ENCODE measurements at regions not wholly inside any gene's neighbourhood (a gene's known extent, or its start where the extent isn't known, plus 50 kb on each side); places are given as distances from the start of the nearest gene placed in this dataset.

GRCh38 chr4:116736756-116737155 is 348.6 kb downstream of the TRAM1L1 start:
- no peaks in the 10 kb centered on the region for H3F3A ChIP-seq (ENCODE audit: low read depth)
- no peak overlapping the region for H3K4me2 ChIP-seq (ENCODE audit: low read depth, low read length, poor library complexity, severe bottlenecking)
- H3K9me3 ChIP-seq (ENCODE audit: insufficient read depth, low read depth, low read length), result no peaks in the 10 kb centered on the region
- H4K20me1 ChIP-seq (ENCODE audit: insufficient read depth, low read length, poor library complexity, severe bottlenecking), result no peaks in the 10 kb centered on the region
- no peaks in the 10 kb centered on the region for H3K27me3 ChIP-seq (ENCODE audit: insufficient read depth, low read length, poor library complexity, severe bottlenecking)
- H3K36me3 ChIP-seq (ENCODE audit: insufficient read depth, low read length), result no peaks in the 10 kb centered on the region
- no peak overlapping the region for H3K9ac ChIP-seq (ENCODE audit: low read depth, low read length, poor library complexity, severe bottlenecking)
- no peak for TF ChIP-seq EZH2phosphoT487 (IDR thresholded peaks at IDR 0.05; ENCODE audit: borderline replicate concordance)
- TF ChIP-seq CTCF (conservative IDR thresholded peaks at IDR 0.05; ENCODE audit: low read length), result no peak
- no peaks in the 10 kb centered on the region for H3K79me2 ChIP-seq (ENCODE audit: insufficient read depth, low read length)
- no peak overlapping the region for H3K4me3 ChIP-seq (ENCODE audit: low read length, poor library complexity, severe bottlenecking)
- H2AFZ ChIP-seq (ENCODE audit: low read length), result no peak overlapping the region
- no peaks in the 10 kb centered on the region for H3K9me2 ChIP-seq (replicated peaks; ENCODE audit: low read depth, low read length)
- H3K4me1 ChIP-seq (ENCODE audit: insufficient read depth, low read length, poor library complexity, severe bottlenecking), result no peaks in the 10 kb centered on the region

- no peaks in the 10 kb centered on the region for H3K27me3 ChIP-seq (ENCODE audit: insufficient read depth, low read length, poor library complexity, severe bottlenecking)
Measured at GRCh38 chr4:116734178-116734577, 351.2 kb downstream of the TRAM1L1 start.

GRCh38 chr4:116733370-116733769 is 352.0 kb downstream of the TRAM1L1 start:
- Histone ChIP-seq H3K4me3 (ENCODE audit: low read length, poor library complexity, severe bottlenecking) (no peak overlapping the region), H3F3A (ENCODE audit: low read depth) (no peaks in the 10 kb centered on the region), H3K9me3 (ENCODE audit: insufficient read depth, low read depth, low read length) (no peaks in the 10 kb centered on the region), H2AFZ (ENCODE audit: low read length) (no peak overlapping the region), H3K27me3 (ENCODE audit: insufficient read depth, low read length, poor library complexity, severe bottlenecking) (no peaks in the 10 kb centered on the region), H3K4me1 (ENCODE audit: insufficient read depth, low read length, poor library complexity, severe bottlenecking) (no peaks in the 10 kb centered on the region), H3K4me2 (ENCODE audit: low read depth, low read length, poor library complexity, severe bottlenecking) (no peak overlapping the region), H3K9ac (ENCODE audit: low read depth, low read length, poor library complexity, severe bottlenecking) (no peak overlapping the region), H3K36me3 (ENCODE audit: insufficient read depth, low read length) (no peaks in the 10 kb centered on the region), H4K20me1 (ENCODE audit: insufficient read depth, low read length, poor library complexity, severe bottlenecking) (no peaks in the 10 kb centered on the region), H3K79me2 (ENCODE audit: insufficient read depth, low read length) (no peaks in the 10 kb centered on the region), H3K9me2 (replicated peaks; ENCODE audit: low read depth, low read length) (no peaks in the 10 kb centered on the region)
- TF ChIP-seq CTCF (conservative IDR thresholded peaks at IDR 0.05; ENCODE audit: low read length), result no peak
- no peak for TF ChIP-seq EZH2phosphoT487 (IDR thresholded peaks at IDR 0.05; ENCODE audit: borderline replicate concordance)

More at GRCh38 chr4:116734178-116734577, 351.2 kb downstream of the TRAM1L1 start:
- H4K20me1 ChIP-seq (ENCODE audit: insufficient read depth, low read length, poor library complexity, severe bottlenecking), result no peaks in the 10 kb centered on the region
- TF ChIP-seq EZH2phosphoT487 (IDR thresholded peaks at IDR 0.05; ENCODE audit: borderline replicate concordance) (no peak), CTCF (conservative IDR thresholded peaks at IDR 0.05; ENCODE audit: low read length) (no peak)
- no peak overlapping the region for H2AFZ ChIP-seq (ENCODE audit: low read length)
- no peaks in the 10 kb centered on the region for H3K4me1 ChIP-seq (ENCODE audit: insufficient read depth, low read length, poor library complexity, severe bottlenecking)
- no peak overlapping the region for H3K4me3 ChIP-seq (ENCODE audit: low read length, poor library complexity, severe bottlenecking)
- no peaks in the 10 kb centered on the region for H3K79me2 ChIP-seq (ENCODE audit: insufficient read depth, low read length)
- no peaks in the 10 kb centered on the region for H3K9me3 ChIP-seq (ENCODE audit: insufficient read depth, low read depth, low read length)
- H3K36me3 ChIP-seq (ENCODE audit: insufficient read depth, low read length), result no peaks in the 10 kb centered on the region
- H3K9ac ChIP-seq (ENCODE audit: low read depth, low read length, poor library complexity, severe bottlenecking), result no peak overlapping the region
- no peak overlapping the region for H3K4me2 ChIP-seq (ENCODE audit: low read depth, low read length, poor library complexity, severe bottlenecking)
- H3F3A ChIP-seq (ENCODE audit: low read depth), result no peaks in the 10 kb centered on the region
- no peaks in the 10 kb centered on the region for H3K9me2 ChIP-seq (replicated peaks; ENCODE audit: low read depth, low read length)
